NCI-H128 (cell line): ENCODE measurements at regions not wholly inside any gene's neighbourhood (a gene's known extent, or its start where the extent isn't known, plus 50 kb on each side); places are given as distances from the start of the nearest gene placed in this dataset.
"Not testable (repeated sequence)": the region's sequence is repeated elsewhere in the genome, so short reads cannot be mapped to it uniquely, and the experiment has no call there.

Experiments
- DNase-seq: peaks from one replicate; lab custom pipeline; 2025; ENCODE audit not compliant: unreplicated experiment; lab: John Stamatoyannopoulos, UW

GRCh38 chr9:75456698-75457097 lies 368.4 kb downstream of the OSTF1 start:
- DNase-seq = no peak

- DNase-seq = no peak
Observed at GRCh38 chr9:75457474-75458011, 369.2 kb downstream of the OSTF1 start.

- DNase-seq = not testable (repeated sequence)
Observed at GRCh38 chr9:75459311-75459710, 371.0 kb downstream of the OSTF1 start.

- DNase-seq = no peak
Observed at GRCh38 chr9:75461183-75461582, 372.9 kb downstream of the OSTF1 start.

GRCh38 chr9:75462866-75463265 lies 374.6 kb downstream of the OSTF1 start:
- no peak for DNase-seq

GRCh38 chr9:75463871-75464270 lies 375.6 kb downstream of the OSTF1 start:
- DNase-seq = no peak

GRCh38 chr9:75464726-75465125 lies 376.4 kb downstream of the OSTF1 start:
- DNase-seq = no peak

- no peak for DNase-seq
Observed at GRCh38 chr9:75467142-75467541, 378.8 kb downstream of the OSTF1 start.

GRCh38 chr9:75471549-75472114 lies 383.3 kb downstream of the OSTF1 start:
- DNase-seq = no peak

GRCh38 chr9:75482566-75482965 lies 394.3 kb downstream of the OSTF1 start:
- no peak for DNase-seq

GRCh38 chr9:75483636-75484035 lies 395.3 kb downstream of the OSTF1 start:
- DNase-seq = no peak

- no peak for DNase-seq
Observed at GRCh38 chr9:75487856-75488718, 399.8 kb downstream of the OSTF1 start.

GRCh38 chr9:75488719-75489110 lies 400.4 kb downstream of the OSTF1 start:
- DNase-seq = no peak

- DNase-seq = no peak
Observed at GRCh38 chr9:75490326-75490725, 400.1 kb upstream of the PCSK5 start.

- DNase-seq = no peak
Observed at GRCh38 chr9:75491533-75491932, 398.9 kb upstream of the PCSK5 start.

GRCh38 chr9:75499812-75500211 lies 390.7 kb upstream of the PCSK5 start:
- no peak for DNase-seq

- DNase-seq = no peak
Observed at GRCh38 chr9:75500479-75500878, 390.0 kb upstream of the PCSK5 start.

- DNase-seq = not testable (repeated sequence)
Observed at GRCh38 chr9:75500940-75501339, 389.5 kb upstream of the PCSK5 start.

GRCh38 chr9:75504721-75505120 lies 385.8 kb upstream of the PCSK5 start:
- no peak for DNase-seq

- DNase-seq = no peak
Observed at GRCh38 chr9:75505654-75506053, 384.8 kb upstream of the PCSK5 start.

- DNase-seq = no peak
Observed at GRCh38 chr9:75529463-75529862, 361.0 kb upstream of the PCSK5 start.

- no peak for DNase-seq
Observed at GRCh38 chr9:75531588-75531987, 358.9 kb upstream of the PCSK5 start.
